A549 (cell line): ENCODE measurements at regions not wholly inside any gene's neighbourhood (a gene's known extent, or its start where the extent isn't known, plus 50 kb on each side); places are given as distances from the start of the nearest gene placed in this dataset.

Experiments used
- ATAC-seq, 2 experiments: fragments of 200-7000 bp in 1 of 2; fragments of >200 bp in 1 of 2; cut with Nextera tagmentation in 1 of 2; cut with Tn5 transposase in 1 of 2; 3 replicates each; pipeline versions ENCODE4 v1.8.0 to v1.9.1; 2018 to 2020; ENCODE audit warnings: mild to moderate bottlenecking in 1 of 2, moderate library complexity in 1 of 2
- CTCF ChIA-PET: fragments of 300-600 bp; sonication (Branson Sonifier 250); formaldehyde crosslinking; extraction: SDS; loops from one replicate; lab custom pipeline; 2021; ENCODE audit warnings: antibody characterized with exemption, inconsistent platforms; lab: Yijun Ruan, JAX
- POLR2A ChIA-PET: fragments of 350-600 bp; formaldehyde crosslinking; extraction: SDS; loops from one replicate; lab custom pipeline; 2021; ENCODE audit warnings: antibody characterized with exemption, inconsistent platforms; lab: Yijun Ruan, JAX
- DNase-seq, 2 experiments: peaks; one replicate each; pipeline versions ENCODE4 v3.0.0 to v3.0.0-alpha.2; 2011 to 2016; ENCODE audit warnings: low read depth in 1 of 2, low spot score in 1 of 2
- FAIRE-seq: peaks from 2 replicates; lab custom pipeline; 2011; peaks lifted over from hg19 to GRCh38; lab: Jason Lieb, UNC
- H3K27ac ChIP-seq, 2 experiments: fragments of >200 bp; sonication (Bioruptor Twin); formaldehyde crosslinking; 3 replicates each; pipeline ENCODE4 v1.5.1; 2016 to 2017
- H3K4me1 ChIP-seq: fragments of >200 bp; sonication (Bioruptor Twin); formaldehyde crosslinking; 3 replicates; pipeline ENCODE4 v1.6.1; 2016
- H3K4me2 ChIP-seq: fragments of >200 bp; sonication (Bioruptor Twin); formaldehyde crosslinking; 3 replicates; pipeline ENCODE4 v1.6.1; 2016
- H3K4me3 ChIP-seq: fragments of >200 bp; sonication (Bioruptor Twin); formaldehyde crosslinking; 3 replicates; pipeline ENCODE4 v1.5.1; 2016
- H3K9me3 ChIP-seq: fragments of >200 bp; sonication (Bioruptor Twin); formaldehyde crosslinking; 3 replicates; pipeline ENCODE4 v1.6.1; 2016
- ATOH8 ChIP-seq: fragments of 250-450 bp; sonication (Bioruptor Pico); IDR thresholded peaks from 2 replicates; pipeline ENCODE4 v1.5.0; 2020; ENCODE audit warnings: low read depth, mild to moderate bottlenecking, moderate library complexity
- BCL3 ChIP-seq: fragments of >200 bp; sonication (Bioruptor Twin); formaldehyde crosslinking; IDR thresholded peaks from 3 replicates; pipeline ENCODE4 v1.6.1; 2016
- CBX2 ChIP-seq: fragments of 200-600 bp; sonication (generic); IDR thresholded peaks from 2 replicates; pipeline ENCODE4 v1.6.1; 2016; ENCODE audit warnings: low read depth, mild to moderate bottlenecking, borderline replicate concordance
- CBX8 ChIP-seq: fragments of 200-600 bp; sonication (generic); IDR thresholded peaks from 2 replicates; pipeline ENCODE4 v1.6.1; 2016
- EHF ChIP-seq: fragments of 250-450 bp; sonication (Bioruptor Pico); IDR thresholded peaks from 2 replicates; pipeline ENCODE4 v1.5.0; 2020; ENCODE audit warnings: mild to moderate bottlenecking
- ELK1 ChIP-seq: fragments of 150-350 bp; IDR thresholded peaks from 2 replicates; pipeline ENCODE4 v1.6.1; 2014; ENCODE audit warnings: low read depth, mild to moderate bottlenecking, low read length
- MAX ChIP-seq: IDR thresholded peaks from 2 replicates; pipeline ENCODE4 v1.6.1; 2012
- NR3C1 ChIP-seq: fragments of >200 bp; sonication (Bioruptor Twin); formaldehyde crosslinking; IDR thresholded peaks from 3 replicates; pipeline ENCODE4 v1.6.1; 2017
- PBX3 ChIP-seq: IDR thresholded peaks from 2 replicates; pipeline ENCODE4 v1.6.1; 2012
- PHF8 ChIP-seq: fragments of 200-600 bp; sonication (generic); IDR thresholded peaks from 2 replicates; pipeline ENCODE4 v1.6.1; 2016; ENCODE audit warnings: low read depth, mild to moderate bottlenecking, antibody characterized with exemption, moderate library complexity, borderline replicate concordance
- SREBF2 ChIP-seq: fragments of 450-650 bp; IDR thresholded peaks from 2 replicates; pipeline ENCODE4 v1.6.1; 2014; ENCODE audit warnings: mild to moderate bottlenecking, moderate library complexity
- TP53 ChIP-seq: fragments of 250-450 bp; sonication (Bioruptor Pico); IDR thresholded peaks from 2 replicates; pipeline ENCODE4 v1.5.0; 2021; ENCODE audit warnings: mild to moderate bottlenecking, moderate library complexity
- USF2 ChIP-seq: fragments of 450-650 bp; IDR thresholded peaks from 2 replicates; pipeline ENCODE4 v1.6.1; 2014; ENCODE audit warnings: antibody characterized with exemption
- ZFP36 ChIP-seq: fragments of 450-650 bp; IDR thresholded peaks from 2 replicates; pipeline ENCODE4 v1.6.1; 2014; ENCODE audit warnings: borderline replicate concordance; ENCODE audit not compliant: partially characterized antibody
- ZSCAN20 ChIP-seq: fragments of 250-450 bp; sonication (Bioruptor Pico); IDR thresholded peaks from 2 replicates; pipeline ENCODE4 v1.8.0; 2022; ENCODE audit warnings: mild to moderate bottlenecking, moderate library complexity
- WGBS: methylation state at CpG from one replicate; pipeline ENCODE4 v1.1.6; 2017; ENCODE audit errors: missing lambda C conversion rate; 5-methylcytosine and 5-hydroxymethylcytosine counted together

GRCh38 chr21:41641821-41642701 is 124.8 kb downstream of the RIPK4 start (continued):
- TF ChIP-seq PHF8, result no peak
- no peak for TF ChIP-seq PBX3
- no peak for TF ChIP-seq CBX8
- TF ChIP-seq EHF (CRISPR knock-in tag), result no peak
- TF ChIP-seq USF2, result no peak
- no peak for TF ChIP-seq ZFP36

- FAIRE-seq (no peak), DNase-seq (no peak), ATAC-seq (peak; percentile 72 to 73; a peak in 5 of 6 replicates)
- CTCF ChIA-PET, result interaction anchor here (1.2 to 1.8 kb wide), 3 partner anchors 10 to 137 kb away, joined by 3 to 10 read pairs (median 4); no protein-coding TSS in a partner anchor
- H3K4me3 ChIP-seq, result no peak overlapping the region
- peaks cover 22% of the 10 kb centered on the region for H3K4me1 ChIP-seq
- peak overlapping the region; percentile 86 to 91 for H3K27ac ChIP-seq
- POLR2A ChIA-PET, result interaction anchor here (2.5 kb wide), 1 partner anchor 37 kb away, joined by 13 read pairs; no protein-coding TSS in a partner anchor
- TF ChIP-seq SREBF2 (no peak), MAX (peak; percentile 7; the same call in 1 of the 2 replicates), ELK1 (no peak), NR3C1 (no peak)
- WGBS, result 10% methylated on average over 3 of the region's 3 CpGs
- peak overlapping the region; percentile 70 for H3K4me2 ChIP-seq
- H3K9me3 ChIP-seq, result 0 out of 3 replicates have a peak, but pooled peaks cover 6% of the 10 kb centered on the region
Measured at GRCh38 chr21:41641510-41641815, 125.4 kb downstream of the RIPK4 start.

- FAIRE-seq (no peak), ATAC-seq (peak; percentile 31 to 68; a peak in 3 of 6 replicates), DNase-seq (peak in 1 of 2 experiments; percentile 21)
- ChIA-PET CTCF (interaction anchor here (0.6 to 1.8 kb wide), 3 partner anchors 9 to 32 kb away, joined by 3 to 10 read pairs (median 5); no protein-coding TSS in a partner anchor), POLR2A (interaction anchor here (1.1 to 2.5 kb wide), 2 partner anchors 37 to 38 kb away, joined by 7 to 13 read pairs; no protein-coding TSS in a partner anchor)
- 76% methylated on average over 6 of the region's 6 CpGs for WGBS
- H3K4me3 ChIP-seq, result no peak overlapping the region
- peaks cover 22% of the 10 kb centered on the region for H3K4me1 ChIP-seq
- TF ChIP-seq ATOH8, result no peak
- no peak for TF ChIP-seq CBX2
- TF ChIP-seq MAX, result peak; percentile 29; the same call in 1 of the 2 replicates
- TF ChIP-seq TP53 (CRISPR knock-in tag), result no peak
- TF ChIP-seq ELK1, result no peak
- no peak for TF ChIP-seq ZSCAN20 (CRISPR knock-in tag)
- TF ChIP-seq BCL3, result no peak
- H3K9me3 ChIP-seq, result 0 out of 3 replicates have a peak, but pooled peaks cover 6% of the 10 kb centered on the region
- peak overlapping the region; percentile 86 to 91 for H3K27ac ChIP-seq
- peak overlapping the region; percentile 70 for H3K4me2 ChIP-seq
Measured at GRCh38 chr21:41640748-41641509, 125.9 kb downstream of the RIPK4 start.
